T-cell (primary cell): ENCODE measurements at regions not wholly inside any gene's neighbourhood (a gene's known extent, or its start where the extent isn't known, plus 50 kb on each side); places are given as distances from the start of the nearest gene placed in this dataset.

ENCODE experiments used
- ATAC-seq, 4 experiments: fragments of 200-7000 bp in 3 of 4; fragments of 150-1000 bp in 1 of 4; cut with Tn5 transposase; replicated peaks in 1 of 4; 1 replicate in 3 of 4; 2 replicates in 1 of 4; pipeline ENCODE4 v1.10.0; 2021; ENCODE audit warnings: moderate library complexity in 3 of 4, mild to moderate bottlenecking in 2 of 4, moderate number of reproducible peaks in 1 of 4
- CTCF ChIA-PET, 2 donors: fragments of 300-600 bp; sonication (Branson Sonifier 250); formaldehyde crosslinking; loops; one replicate each; lab custom pipeline; 2022; ENCODE audit warnings: antibody characterized with exemption in 2 of 2; lab: Charles Lee
- POLR2A ChIA-PET, 2 donors: fragments of 300-600 bp; sonication (Branson Sonifier 250); formaldehyde crosslinking; loops; one replicate each; lab custom pipeline; 2022; ENCODE audit warnings: antibody characterized with exemption in 2 of 2; lab: Charles Lee
- DNase-seq, 35 experiments: peaks; one replicate each; pipeline versions ENCODE4 v3.0.0 to v3.0.0-alpha.2; 2013 to 2023
- H3K27ac ChIP-seq: one replicate; pipeline ENCODE4 v1.5.1; 2013; ENCODE audit warnings: low read length
- H3K27me3 ChIP-seq, 2 experiments: replicated peaks in 1 of 2; 1 replicate in 1 of 2; 2 replicates in 1 of 2; pipeline versions ENCODE4 v1.6.1 to v1.7.0; 2013; ENCODE audit warnings: low read length in 1 of 2, mixed read lengths in 1 of 2; ENCODE audit not compliant: control insufficient read depth in 2 of 2, insufficient read depth in 2 of 2; ENCODE audit errors: extremely low read depth in 1 of 2
- H3K36me3 ChIP-seq, 2 donors: 1 replicate in 1 of 2; 2 replicates in 1 of 2; pipeline versions ENCODE4 v1.6.1 to v1.7.0; 2013; ENCODE audit warnings: low read length in 1 of 2; ENCODE audit not compliant: control insufficient read depth in 2 of 2, insufficient read depth in 1 of 2; ENCODE audit errors: extremely low read depth in 1 of 2
- H3K4me1 ChIP-seq, 2 experiments: 1 replicate in 1 of 2; 2 replicates in 1 of 2; pipeline versions ENCODE4 v1.6.1 to v1.7.0; 2013; ENCODE audit warnings: low read length in 2 of 2, mixed read lengths in 1 of 2; ENCODE audit not compliant: insufficient read depth in 2 of 2, control insufficient read depth in 1 of 2; ENCODE audit errors: extremely low read depth in 1 of 2
- H3K4me3 ChIP-seq, 2 donors: 1 replicate in 1 of 2; 2 replicates in 1 of 2; pipeline versions ENCODE4 v1.5.1 to v1.7.0; 2013; ENCODE audit warnings: mild to moderate bottlenecking in 2 of 2, low read length in 1 of 2, moderate library complexity in 1 of 2; ENCODE audit not compliant: control insufficient read depth in 1 of 2; ENCODE audit errors: extremely low read depth in 1 of 2
- H3K9me3 ChIP-seq: 2 replicates; pipeline ENCODE4 v1.7.0; 2013
- H3K27ac Mint-ChIP-seq, 2 donors: one replicate each; pipeline ENCODE4 v1.8.0; 2020 to 2021; ENCODE audit warnings: mild to moderate bottlenecking in 2 of 2, mixed read lengths in 2 of 2
- H3K27me3 Mint-ChIP-seq, 2 donors: one replicate each; pipeline ENCODE4 v1.8.0; 2021 to 2022; ENCODE audit warnings: mixed read lengths in 2 of 2
- H3K36me3 Mint-ChIP-seq: one replicate; pipeline ENCODE4 v1.8.0; 2021; ENCODE audit warnings: mixed read lengths
- H3K4me1 Mint-ChIP-seq, 3 donors: one replicate each; pipeline ENCODE4 v1.8.0; 2020 to 2022; ENCODE audit warnings: mixed read lengths in 3 of 3, mild to moderate bottlenecking in 1 of 3
- H3K4me3 Mint-ChIP-seq, 3 donors: one replicate each; pipeline ENCODE4 v1.8.0; 2020 to 2022; ENCODE audit warnings: mild to moderate bottlenecking in 3 of 3, mixed read lengths in 3 of 3, moderate library complexity in 3 of 3
- H3K9me3 Mint-ChIP-seq, 3 donors: one replicate each; pipeline ENCODE4 v1.8.0; 2020 to 2022; ENCODE audit warnings: mixed read lengths in 3 of 3
- whole genome bisulfite sequencing: methylation state at CpG from one replicate; pipeline ENCODE4 v1.1.5; 2013; ENCODE audit warnings: missing lambda C conversion rate; ENCODE audit not compliant: insufficient coverage; 5-methylcytosine and 5-hydroxymethylcytosine counted together

DNA sequence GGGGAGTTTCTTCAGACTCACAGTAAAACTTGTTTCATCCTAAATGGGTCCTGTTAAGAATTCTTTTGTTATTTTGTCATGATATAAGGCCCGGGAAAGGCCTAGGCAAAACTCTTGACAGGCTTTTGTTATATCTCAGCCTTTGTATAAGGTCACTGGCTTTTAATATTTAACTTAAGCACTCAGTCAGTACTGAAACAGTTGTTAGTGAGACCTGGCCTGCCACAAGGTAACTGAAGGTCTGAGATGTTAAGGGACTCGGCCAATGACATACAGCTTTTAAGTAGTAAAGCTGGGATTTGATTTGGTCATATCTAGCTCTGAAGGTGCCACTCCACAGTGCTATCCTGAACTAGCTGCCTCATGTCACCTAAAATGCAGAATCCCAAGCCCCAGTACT, 57.2 kb upstream of the STEAP4 start:
- Mint-ChIP-seq H3K4me1 (no peaks in the 10 kb centered on the region), H3K4me3 (no peak overlapping the region), H3K36me3 (no peaks in the 10 kb centered on the region), H3K9me3 (no peaks in the 10 kb centered on the region), H3K27me3 (peaks cover 0 to 3% of the 10 kb centered on the region in 2 donors), H3K27ac (no peak overlapping the region)
- H3K4me1 ChIP-seq: no peaks in the 10 kb centered on the region
- DNase-seq (no peak), ATAC-seq (no peak)
- H3K36me3 ChIP-seq: no peaks in the 10 kb centered on the region
- no peak overlapping the region for H3K4me3 ChIP-seq
- POLR2A ChIA-PET: no interaction called here
- CTCF ChIA-PET: no interaction called here
- H3K27me3 ChIP-seq: peaks cover 0 to 4% of the 10 kb centered on the region in 2 experiments
- H3K9me3 ChIP-seq: no peaks in the 10 kb centered on the region
- no peak overlapping the region for H3K27ac ChIP-seq
- WGBS: no CpG with 5 or more reads among the region's 2 CpGs

DNA sequence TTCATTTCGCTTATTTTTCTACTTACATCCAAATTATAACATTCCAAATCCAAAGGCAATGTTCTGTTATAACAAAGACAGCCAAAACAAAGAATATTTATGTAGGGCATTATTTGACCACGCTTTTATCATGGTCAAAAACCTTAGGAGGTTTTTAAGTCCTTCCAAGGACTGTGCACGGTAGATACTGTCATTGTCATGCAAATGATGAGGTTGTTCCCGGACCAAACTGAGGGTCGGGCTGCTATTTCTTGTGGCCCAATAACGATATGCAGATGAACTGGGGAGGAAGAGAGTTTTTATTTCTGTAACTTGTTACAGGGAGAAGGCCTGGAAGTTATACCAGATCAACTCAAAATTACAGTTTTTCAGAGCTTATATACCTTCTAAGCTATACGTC, 56.6 kb upstream of the STEAP4 start:
- DNase-seq (no peak), ATAC-seq (no peak)
- H3K36me3 Mint-ChIP-seq: no peaks in the 10 kb centered on the region
- POLR2A ChIA-PET: interaction anchor here in 1 of 2 donors (0.6 kb wide), 1 partner anchor 12 kb away, joined by 4 read pairs; no protein-coding TSS in a partner anchor
- no peak overlapping the region for H3K27ac Mint-ChIP-seq
- no peaks in the 10 kb centered on the region for H3K9me3 Mint-ChIP-seq
- H3K4me3 Mint-ChIP-seq: no peak overlapping the region
- 75% methylated on average over 2 of the region's 7 CpGs for WGBS
- Histone ChIP-seq H3K27ac (no peak overlapping the region), H3K27me3 (peaks cover 0 to 4% of the 10 kb centered on the region in 2 experiments), H3K4me3 (no peak overlapping the region), H3K9me3 (no peaks in the 10 kb centered on the region), H3K4me1 (no peaks in the 10 kb centered on the region), H3K36me3 (no peaks in the 10 kb centered on the region)
- H3K27me3 Mint-ChIP-seq: peaks cover 0 to 3% of the 10 kb centered on the region in 2 donors
- CTCF ChIA-PET: no interaction called here
- peaks cover 0 to under 1% (median 0%) of the 10 kb centered on the region in 3 donors for H3K4me1 Mint-ChIP-seq

DNA sequence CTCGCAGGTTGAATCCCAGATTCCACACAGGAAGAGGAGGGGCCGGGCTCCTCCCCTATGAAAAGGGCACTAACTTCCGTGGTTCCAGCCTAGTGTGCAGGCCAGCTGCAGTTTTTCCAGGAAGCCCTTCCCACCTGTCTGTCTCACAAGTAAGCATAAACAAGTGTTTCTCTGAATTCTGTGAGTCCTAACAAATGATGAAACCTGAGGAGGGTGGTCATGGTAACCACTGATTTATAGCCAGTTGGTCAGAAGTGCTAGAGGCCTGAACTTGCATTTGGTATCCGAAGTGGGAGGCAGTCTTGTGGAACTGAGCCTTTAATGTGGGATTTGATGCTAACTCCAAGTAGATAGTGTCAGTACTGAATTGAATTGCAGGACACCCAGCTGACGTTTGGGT, 54.7 kb upstream of the STEAP4 start:
- H3K4me1 Mint-ChIP-seq: peaks cover 0 to 2% (median 0%) of the 10 kb centered on the region in 3 donors
- CTCF ChIA-PET: no interaction called here

DNA sequence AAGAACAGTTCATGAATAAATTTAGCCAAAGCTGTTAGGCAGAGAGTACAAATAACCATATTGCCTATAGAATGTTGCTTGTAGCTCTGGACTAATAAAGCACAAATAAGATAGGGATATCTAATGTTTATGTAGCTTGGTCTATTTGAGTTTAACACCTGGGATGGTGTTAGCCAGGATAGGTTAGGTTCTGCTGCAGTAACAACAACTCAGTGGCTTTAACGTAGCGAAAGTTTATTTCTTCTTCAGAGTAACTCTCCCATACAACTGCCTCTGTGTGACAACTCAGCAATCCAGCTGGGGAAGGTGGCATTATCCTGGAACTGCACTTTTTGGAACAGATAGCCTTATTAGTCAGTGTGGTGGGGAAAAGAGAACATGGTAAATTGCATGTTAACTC, 52.2 kb upstream of the STEAP4 start:
- Mint-ChIP-seq H3K9me3 (no peaks in the 10 kb centered on the region), H3K27me3 (no peaks in the 10 kb centered on the region), H3K4me1 (peaks cover 0 to 2% (median 0%) of the 10 kb centered on the region in 3 donors), H3K27ac (no peak overlapping the region), H3K36me3 (no peaks in the 10 kb centered on the region), H3K4me3 (no peak overlapping the region)
- ATAC-seq (no peak), DNase-seq (no peak)
- no peaks in the 10 kb centered on the region for H3K36me3 ChIP-seq
- no peak overlapping the region for H3K27ac ChIP-seq
- no peak overlapping the region for H3K4me3 ChIP-seq
- ChIA-PET POLR2A (no interaction called here), CTCF (no interaction called here)
- WGBS: no CpG with 5 or more reads among the region's 2 CpGs
- H3K27me3 ChIP-seq: peaks cover 0 to 4% of the 10 kb centered on the region in 2 experiments
- no peaks in the 10 kb centered on the region for H3K9me3 ChIP-seq
- H3K4me1 ChIP-seq: no peaks in the 10 kb centered on the region

More for the DNA sequence above, 54.7 kb upstream of the STEAP4 start:
- ATAC-seq (no peak), DNase-seq (no peak)
- Mint-ChIP-seq H3K4me3 (no peak overlapping the region), H3K9me3 (no peaks in the 10 kb centered on the region), H3K36me3 (no peaks in the 10 kb centered on the region), H3K27me3 (peaks cover 0 to 3% of the 10 kb centered on the region in 2 donors), H3K27ac (no peak overlapping the region)
- 40% methylated on average over 2 of the region's 5 CpGs for WGBS
- Histone ChIP-seq H3K36me3 (no peaks in the 10 kb centered on the region), H3K4me3 (no peak overlapping the region), H3K9me3 (no peaks in the 10 kb centered on the region), H3K27ac (no peak overlapping the region), H3K27me3 (peaks cover 0 to 4% of the 10 kb centered on the region in 2 experiments), H3K4me1 (no peaks in the 10 kb centered on the region)
- POLR2A ChIA-PET: no interaction called here

DNA sequence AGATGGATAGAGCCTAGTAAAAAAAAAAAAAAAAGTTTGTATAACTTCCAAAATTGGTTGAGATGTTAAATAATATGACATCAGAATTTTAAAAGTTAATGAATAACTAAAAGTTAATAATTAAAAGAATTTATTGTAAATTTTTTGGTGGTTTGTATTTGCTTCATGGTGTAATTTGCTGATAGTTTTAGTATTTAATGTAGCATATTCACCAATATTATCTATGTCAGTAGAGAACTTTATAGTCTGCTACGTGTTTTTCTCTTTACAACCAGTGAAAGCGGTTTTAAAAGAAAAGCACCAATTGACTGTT, 51.8 kb upstream of the STEAP4 start:
- no peak overlapping the region for H3K4me3 Mint-ChIP-seq
- CTCF ChIA-PET: no interaction called here
- Histone ChIP-seq H3K36me3 (no peaks in the 10 kb centered on the region), H3K9me3 (no peaks in the 10 kb centered on the region), H3K4me1 (no peaks in the 10 kb centered on the region), H3K27me3 (peaks cover 0 to 4% of the 10 kb centered on the region in 2 experiments), H3K4me3 (no peak overlapping the region), H3K27ac (no peak overlapping the region)
- no CpG with 5 or more reads among the region's 2 CpGs for whole genome bisulfite sequencing
- no peak for ATAC-seq
- POLR2A ChIA-PET: no interaction called here
- DNase-seq: no peak
- no peak overlapping the region for H3K27ac Mint-ChIP-seq
- H3K27me3 Mint-ChIP-seq: no peaks in the 10 kb centered on the region
- no peaks in the 10 kb centered on the region for H3K9me3 Mint-ChIP-seq
- H3K36me3 Mint-ChIP-seq: no peaks in the 10 kb centered on the region
- peaks cover 0 to 2% (median 0%) of the 10 kb centered on the region in 3 donors for H3K4me1 Mint-ChIP-seq

DNA sequence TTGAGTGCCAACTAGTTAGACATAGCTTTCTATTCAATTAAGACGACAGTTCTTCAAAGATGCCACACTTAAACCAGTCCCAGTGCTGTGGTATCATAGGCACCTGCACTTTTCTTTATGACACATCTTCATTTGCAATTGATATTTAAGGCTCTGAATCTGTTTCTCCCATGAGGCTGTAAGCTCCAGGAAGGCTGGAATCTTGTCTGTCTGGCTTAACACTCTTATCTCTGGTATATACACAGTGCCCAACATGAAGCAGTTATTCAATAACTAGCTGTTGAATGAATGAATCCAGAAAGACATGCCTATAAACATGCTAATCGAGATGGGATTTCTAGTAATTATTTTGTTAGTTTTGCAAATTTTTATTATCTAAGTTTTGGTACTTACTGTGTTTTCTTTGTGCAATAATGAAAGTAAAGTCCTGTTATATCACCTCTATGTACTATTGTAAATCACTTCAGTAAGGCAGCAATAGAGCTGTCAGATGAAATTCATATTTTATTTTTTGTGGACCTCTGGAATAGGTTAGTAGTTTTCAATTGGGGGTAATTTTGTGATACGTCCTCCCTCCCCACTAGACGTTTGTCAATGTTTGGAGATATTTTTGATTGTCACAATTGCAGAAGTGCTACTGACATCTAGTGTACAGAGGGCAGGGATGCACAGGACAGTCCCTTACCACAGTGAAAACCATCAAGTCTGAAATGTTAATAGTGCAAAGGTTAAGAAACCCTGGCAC, 51.3 kb upstream of the STEAP4 start:
- CTCF ChIA-PET: no interaction called here
- Histone ChIP-seq H3K9me3 (no peaks in the 10 kb centered on the region), H3K4me3 (no peak overlapping the region), H3K36me3 (no peaks in the 10 kb centered on the region), H3K27ac (no peak overlapping the region), H3K27me3 (peaks cover 0 to 4% of the 10 kb centered on the region in 2 experiments), H3K4me1 (no peaks in the 10 kb centered on the region)
- Mint-ChIP-seq H3K27ac (no peak overlapping the region), H3K27me3 (no peaks in the 10 kb centered on the region), H3K4me1 (peaks cover 0 to 2% (median 0%) of the 10 kb centered on the region in 3 donors), H3K4me3 (no peak overlapping the region), H3K36me3 (no peaks in the 10 kb centered on the region), H3K9me3 (no peaks in the 10 kb centered on the region)
- DNase-seq (no peak), ATAC-seq (no peak)
- POLR2A ChIA-PET: no interaction called here
- WGBS: no CpG with 5 or more reads among the region's 4 CpGs
